MM.1S (cell line): ENCODE measurements at regions not wholly inside any gene's neighbourhood (a gene's known extent, or its start where the extent isn't known, plus 50 kb on each side); places are given as distances from the start of the nearest gene placed in this dataset.

ENCODE experiments used
- CTCF ChIP-seq: fragments of 300-600 bp; sonication (generic); IDR thresholded peaks from 2 replicates; pipeline ENCODE4 v1.5.1; 2016; ENCODE audit warnings: antibody characterized with exemption, low read length, mixed read lengths
- EZH2 ChIP-seq: fragments of 300-600 bp; sonication (generic); optimal IDR thresholded peaks from 2 replicates; pipeline ENCODE3; 2017; ENCODE audit warnings: low read depth, mild to moderate bottlenecking, antibody characterized with exemption, low read length, mixed read lengths
- EZH2phosphoT487 ChIP-seq: fragments of 300-600 bp; sonication (generic); IDR thresholded peaks from 2 replicates; pipeline ENCODE4 v1.6.1; 2018; ENCODE audit warnings: antibody characterized with exemption, low read length

DNA sequence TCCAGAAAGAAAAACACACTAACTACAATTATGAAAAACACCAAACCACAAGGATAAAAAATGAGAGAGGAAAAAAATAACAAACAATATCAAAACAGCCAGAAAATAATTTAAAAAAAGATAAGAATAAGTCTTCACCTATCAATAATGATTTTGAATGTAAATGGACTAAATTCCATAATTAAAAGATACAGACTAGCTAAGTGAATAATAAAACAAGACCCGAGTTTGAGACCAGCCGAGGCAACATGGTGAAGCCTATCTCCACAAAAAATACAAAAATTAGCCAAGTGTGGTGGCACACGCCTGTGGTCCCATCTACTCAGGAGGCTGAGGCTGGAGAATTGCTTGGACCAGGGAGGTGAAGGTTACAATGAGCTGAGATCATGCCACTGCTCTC lies 131.1 kb downstream of the MTERF1 start:
- TF ChIP-seq CTCF (no peak), EZH2 (no peak), EZH2phosphoT487 (no peak)
